ENCODE measurements at regions not wholly inside any gene's neighbourhood (a gene's known extent, or its start where the extent isn't known, plus 50 kb on each side); places are given as distances from the start of the nearest gene placed in this dataset.

- no peak for TF ChIP-seq EP300 (IDR thresholded peaks at IDR 0.05; ENCODE audit: borderline replicate concordance)
- no peak for TF ChIP-seq EGR1 (IDR thresholded peaks at IDR 0.05)
- TF ChIP-seq RAD21 (IDR thresholded peaks at IDR 0.05; ENCODE audit: low read depth) = no peak
- no peak for TF ChIP-seq TAF1 (IDR thresholded peaks at IDR 0.05; ENCODE audit: low read depth)
- TF ChIP-seq TCF12 (IDR thresholded peaks at IDR 0.05; ENCODE audit: low read depth) = no peak
- TF ChIP-seq NFIC (IDR thresholded peaks at IDR 0.05) = no peak
- no peak for TF ChIP-seq FOXM1 (IDR thresholded peaks at IDR 0.05; ENCODE audit: borderline replicate concordance, low read depth)
- no peak for TF ChIP-seq YY1 (IDR thresholded peaks at IDR 0.05; ENCODE audit: low read depth)
Observed at GRCh38 chr5:28208356-28208755, 1170.0 kb upstream of the CDH9 start.

Data from Ishikawa (cell line).